Keratinocyte (primary cell): ENCODE measurements at regions not wholly inside any gene's neighbourhood (a gene's known extent, or its start where the extent isn't known, plus 50 kb on each side); places are given as distances from the start of the nearest gene placed in this dataset.
A peak's percentile ranks its signal among the peaks of the same experiment; 100 is the strongest.

Experiments
- DNase-seq: peaks from one replicate; pipeline ENCODE4 v3.0.0-alpha.2; 2011; ENCODE audit warnings: low read depth, missing footprints, low spot score
- FAIRE-seq: peaks from 2 replicates; lab custom pipeline; 2011; peaks lifted over from hg19 to GRCh38; lab: Jason Lieb, UNC
- H2AFZ ChIP-seq: 2 replicates; pipeline ENCODE4 v1.6.0; 2012; ENCODE audit warnings: low read length, control low read depth, inconsistent platforms; ENCODE audit not compliant: control insufficient read depth
- H3K27ac ChIP-seq: 2 replicates; pipeline ENCODE4 v1.5.1; 2011; ENCODE audit warnings: low read length; ENCODE audit not compliant: control insufficient read depth, insufficient read depth
- H3K27me3 ChIP-seq: 3 replicates; pipeline ENCODE4 v1.6.0; 2011; ENCODE audit warnings: low read length; ENCODE audit not compliant: control insufficient read depth, insufficient read depth; ENCODE audit errors: extremely low read depth
- H3K36me3 ChIP-seq, 2 experiments: 2 replicates in 1 of 2; 3 replicates in 1 of 2; pipeline ENCODE4 v1.5.1; 2011; ENCODE audit warnings: low read length in 2 of 2, mild to moderate bottlenecking in 1 of 2; ENCODE audit not compliant: control insufficient read depth in 2 of 2, insufficient read depth in 2 of 2; ENCODE audit errors: extremely low read depth in 1 of 2
- H3K4me1 ChIP-seq: 3 replicates; pipeline ENCODE4 v1.5.1; 2011; ENCODE audit warnings: low read length; ENCODE audit not compliant: control insufficient read depth, insufficient read depth; ENCODE audit errors: extremely low read depth
- H3K4me2 ChIP-seq: 3 replicates; pipeline ENCODE4 v1.6.0; 2011; ENCODE audit warnings: low read depth, low read length; ENCODE audit not compliant: control insufficient read depth, insufficient read depth; ENCODE audit errors: extremely low read depth
- H3K4me3 ChIP-seq, 3 experiments: fragments of 200-600 bp in 1 of 3; sonication (generic) in 1 of 3; 2 replicates in 2 of 3; 3 replicates in 1 of 3; pipeline ENCODE4 v1.5.1; 2011 to 2016; ENCODE audit warnings: low read length in 3 of 3, mild to moderate bottlenecking in 3 of 3, control low read depth in 2 of 3, inconsistent platforms in 1 of 3, low read depth in 1 of 3, mixed read lengths in 1 of 3, mixed run types in 1 of 3, moderate library complexity in 1 of 3; ENCODE audit not compliant: control insufficient read depth in 2 of 3, insufficient read depth in 2 of 3; ENCODE audit errors: extremely low read depth in 1 of 3
- H3K79me2 ChIP-seq: 2 replicates; pipeline ENCODE4 v1.6.0; 2012; ENCODE audit warnings: low read length; ENCODE audit not compliant: control insufficient read depth, insufficient read depth
- H3K9ac ChIP-seq: 3 replicates; pipeline ENCODE4 v1.6.0; 2011; ENCODE audit warnings: low read length; ENCODE audit not compliant: control insufficient read depth, insufficient read depth; ENCODE audit errors: extremely low read depth
- H3K9me1 ChIP-seq: 3 replicates; pipeline ENCODE4 v1.6.0; 2011; ENCODE audit warnings: low read length; ENCODE audit not compliant: control insufficient read depth, insufficient read depth; ENCODE audit errors: extremely low read depth
- H3K9me3 ChIP-seq: 2 replicates; pipeline ENCODE4 v1.5.1; 2012; ENCODE audit warnings: low read depth, low read length; ENCODE audit not compliant: control insufficient read depth
- H4K20me1 ChIP-seq: 3 replicates; pipeline ENCODE4 v1.6.0; 2011; ENCODE audit warnings: low read length; ENCODE audit not compliant: control insufficient read depth, insufficient read depth; ENCODE audit errors: extremely low read depth
- CTCF ChIP-seq, 3 experiments: IDR thresholded peaks in 1 of 3; conservative IDR thresholded peaks in 1 of 3; optimal IDR thresholded peaks in 1 of 3; 2 replicates in 2 of 3; 3 replicates in 1 of 3; pipeline versions ENCODE3 to v1.5.1; 2011; ENCODE audit warnings: low read length in 3 of 3, mild to moderate bottlenecking in 3 of 3, moderate library complexity in 2 of 3, control low read depth in 1 of 3, inconsistent platforms in 1 of 3; ENCODE audit not compliant: insufficient read depth in 2 of 3; ENCODE audit errors: extremely low read depth in 1 of 3
- EZH2 ChIP-seq: IDR thresholded peaks from one replicate; pipeline ENCODE4 v1.6.1; 2012; ENCODE audit warnings: inconsistent platforms, mild to moderate bottlenecking, low read length, moderate library complexity
- dilution Hi-C: fragments of 300-500 bp; cut with MboI; formaldehyde crosslinking; loops from one replicate; pipeline ENCODE4 v1.7.0; 2020; ENCODE audit warnings: low sequenced_read_pairs; ENCODE audit not compliant: extremely low pct_ligation_motif_present

- Histone ChIP-seq H2AFZ (no peak overlapping the region), H3K79me2 (no peaks in the 10 kb centered on the region), H3K4me2 (no peak overlapping the region), H3K9me3 (no peaks in the 10 kb centered on the region), H3K9ac (no peak overlapping the region), H3K4me1 (no peaks in the 10 kb centered on the region), H3K36me3 (no peaks in the 10 kb centered on the region), H4K20me1 (no peaks in the 10 kb centered on the region), H3K27me3 (no peaks in the 10 kb centered on the region), H3K9me1 (no peaks in the 10 kb centered on the region), H3K4me3 (no peak overlapping the region), H3K27ac (no peak overlapping the region)
- DNase-seq (no peak), FAIRE-seq (peak; percentile 60)
- dilution Hi-C loops: no loop called here
- TF ChIP-seq EZH2 (no peak), CTCF (optimal IDR thresholded peaks at IDR 0.05 in 1 of 3, IDR thresholded peaks at IDR 0.05 in 1 of 3, conservative IDR thresholded peaks at IDR 0.05 in 1 of 3; ENCODE audit: extremely low read depth in 1 of 3, insufficient read depth in 2 of 3, low read length in 3 of 3) (no peak)
These were observed 89.6 kb downstream of the KIF4B start for GRCh38 chr5:155103146-155103545.

DNA sequence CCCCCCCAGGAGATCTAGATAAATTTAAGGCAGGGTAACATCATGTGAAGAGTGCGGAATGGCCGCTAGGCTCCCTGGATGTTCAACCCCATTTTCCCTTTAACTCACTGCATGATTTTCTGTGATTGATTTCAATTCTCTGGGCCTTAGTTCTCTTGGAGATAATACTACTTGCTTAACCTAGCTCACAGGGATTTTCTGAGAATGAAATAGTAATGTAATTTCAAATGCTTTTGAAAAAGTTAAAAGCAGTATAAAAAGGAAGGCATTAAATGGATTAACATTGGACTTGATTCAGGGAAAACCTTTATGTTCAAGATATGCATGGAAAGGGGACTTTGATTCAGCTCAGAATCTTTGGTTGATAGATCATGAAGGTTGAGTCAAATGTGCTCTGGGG lies 90.9 kb downstream of the KIF4B start:
- no peak overlapping the region for H3K9ac ChIP-seq
- no peaks in the 10 kb centered on the region for H3K4me1 ChIP-seq
- no peak for TF ChIP-seq CTCF (optimal IDR thresholded peaks at IDR 0.05 in 1 of 3, IDR thresholded peaks at IDR 0.05 in 1 of 3, conservative IDR thresholded peaks at IDR 0.05 in 1 of 3; ENCODE audit: extremely low read depth in 1 of 3, insufficient read depth in 2 of 3, low read length in 3 of 3)
- no peak for TF ChIP-seq EZH2
- FAIRE-seq (no peak), DNase-seq (no peak)
- H2AFZ ChIP-seq: no peak overlapping the region
- no peaks in the 10 kb centered on the region for H3K79me2 ChIP-seq
- no peak overlapping the region for H3K27ac ChIP-seq
- dilution Hi-C loops: no loop called here
- no peak overlapping the region for H3K4me2 ChIP-seq
- H3K27me3 ChIP-seq: no peaks in the 10 kb centered on the region
- H3K9me3 ChIP-seq: no peaks in the 10 kb centered on the region
- no peaks in the 10 kb centered on the region for H3K36me3 ChIP-seq
- no peaks in the 10 kb centered on the region for H3K9me1 ChIP-seq
- no peak overlapping the region for H3K4me3 ChIP-seq
- no peaks in the 10 kb centered on the region for H4K20me1 ChIP-seq
